Neural cell (in vitro differentiated cells): ENCODE measurements at regions not wholly inside any gene's neighbourhood (a gene's known extent, or its start where the extent isn't known, plus 50 kb on each side); places are given as distances from the start of the nearest gene placed in this dataset.

ENCODE experiments used
- H2AFZ ChIP-seq: fragments of 200-600, 300-800 bp; sonication (generic), shearing (Covaris generic); 2 replicates; pipeline ENCODE4 v1.6.0; 2014; ENCODE audit warnings: low read depth, mild to moderate bottlenecking, antibody characterized with exemption, low read length, moderate library complexity
- H3F3A ChIP-seq: fragments of 200-600 bp; shearing (Covaris generic); 2 replicates; pipeline ENCODE4 v1.6.1; 2016; ENCODE audit warnings: mild to moderate bottlenecking, moderate library complexity, mixed read lengths, antibody characterized with exemption, low read length; ENCODE audit not compliant: insufficient read depth, poor library complexity, severe bottlenecking
- H3K27ac ChIP-seq: fragments of 200-600, 300-800 bp; sonication (generic), shearing (Covaris generic); 2 replicates; pipeline ENCODE4 v1.5.1; 2014; ENCODE audit warnings: mild to moderate bottlenecking, low read length, moderate library complexity
- H3K27me3 ChIP-seq: fragments of 300-800, 200-600 bp; sonication (generic), shearing (Covaris generic); 2 replicates; pipeline ENCODE4 v1.6.0; 2014; ENCODE audit warnings: mild to moderate bottlenecking, low read depth, low read length, moderate library complexity; ENCODE audit not compliant: insufficient read depth
- H3K36me3 ChIP-seq: fragments of 300-800, 200-600 bp; sonication (generic), shearing (Covaris generic); 2 replicates; pipeline ENCODE4 v1.5.1; 2014; ENCODE audit warnings: mild to moderate bottlenecking, antibody characterized with exemption, low read length, moderate library complexity; ENCODE audit not compliant: insufficient read depth
- H3K4me2 ChIP-seq: fragments of 300-800, 200-600 bp; sonication (generic), shearing (Covaris generic); 2 replicates; pipeline ENCODE4 v1.6.0; 2014; ENCODE audit warnings: mild to moderate bottlenecking, low read length
- H3K4me3 ChIP-seq: fragments of 300-800, 200-600 bp; sonication (generic), shearing (Covaris generic); 2 replicates; pipeline ENCODE4 v1.5.1; 2014; ENCODE audit warnings: mild to moderate bottlenecking, low read length, moderate library complexity
- H3K79me2 ChIP-seq: fragments of 200-600 bp; shearing (Covaris generic); replicated peaks from 2 replicates; pipeline ENCODE4 v1.6.0; 2014; ENCODE audit warnings: mild to moderate bottlenecking, low read length, moderate library complexity; ENCODE audit not compliant: insufficient read depth
- H3K9ac ChIP-seq: fragments of 300-800, 200-600 bp; sonication (generic), shearing (Covaris generic); 2 replicates; pipeline ENCODE4 v1.6.1; 2016; ENCODE audit warnings: mild to moderate bottlenecking, low read length, mixed read lengths
- H3K9me2 ChIP-seq: fragments of 200-600 bp; shearing (Covaris generic); 2 replicates; pipeline ENCODE4 v1.6.1; 2016; ENCODE audit warnings: mild to moderate bottlenecking, low read length, mixed read lengths; ENCODE audit not compliant: insufficient read depth
- H3K9me3 ChIP-seq: fragments of 200-600, 300-800 bp; sonication (generic), shearing (Covaris generic); 2 replicates; pipeline ENCODE4 v1.6.1; 2016; ENCODE audit warnings: mild to moderate bottlenecking, mixed run types, low read length, moderate library complexity, mixed read lengths
- H4K20me1 ChIP-seq: fragments of 200-600 bp; shearing (Covaris generic); 2 replicates; pipeline ENCODE4 v1.6.1; 2016; ENCODE audit warnings: mild to moderate bottlenecking, mixed run types; ENCODE audit not compliant: insufficient read depth
- EP300 ChIP-seq: fragments of 450-650 bp; conservative IDR thresholded peaks from 2 replicates; pipeline ENCODE4 v1.6.1; 2014; ENCODE audit warnings: antibody characterized with exemption, mild to moderate bottlenecking, moderate library complexity; ENCODE audit not compliant: poor library complexity, severe bottlenecking
- EZH2 ChIP-seq: fragments of 200-600, 300-800 bp; shearing (Covaris generic), sonication (generic); IDR thresholded peaks from 2 replicates; pipeline ENCODE4 v1.6.1; 2014; ENCODE audit warnings: antibody characterized with exemption, low read length, borderline replicate concordance, mild to moderate bottlenecking; ENCODE audit not compliant: insufficient read depth, poor library complexity, severe bottlenecking
- MXI1 ChIP-seq: fragments of 450-650 bp; conservative IDR thresholded peaks from 2 replicates; pipeline ENCODE4 v1.6.1; 2014; ENCODE audit warnings: antibody characterized with exemption, mild to moderate bottlenecking; ENCODE audit not compliant: poor library complexity, severe bottlenecking
- POLR2AphosphoS5 ChIP-seq: IDR thresholded peaks from 2 replicates; pipeline ENCODE4 v1.6.1; 2012
- RAD21 ChIP-seq: fragments of 450-650 bp; conservative IDR thresholded peaks from 2 replicates; pipeline ENCODE4 v1.6.1; 2014; ENCODE audit warnings: antibody characterized with exemption, mild to moderate bottlenecking, moderate library complexity
- SMC3 ChIP-seq: fragments of 450-650 bp; conservative IDR thresholded peaks from 2 replicates; pipeline ENCODE4 v1.6.1; 2014; ENCODE audit warnings: antibody characterized with exemption, mild to moderate bottlenecking, moderate library complexity; ENCODE audit not compliant: poor library complexity
- TAF1 ChIP-seq: IDR thresholded peaks from 2 replicates; pipeline ENCODE4 v1.6.1; 2012; ENCODE audit warnings: low read depth
- TF ChIP-seq, protein P1 (sequence below): fragments of 450-650 bp; IDR thresholded peaks from 2 replicates; pipeline ENCODE4 v1.5.1; 2014; ENCODE audit warnings: antibody characterized with exemption, mild to moderate bottlenecking, moderate library complexity; ENCODE audit not compliant: poor library complexity, severe bottlenecking
- TF ChIP-seq, protein P2 (sequence below): IDR thresholded peaks from 2 replicates; pipeline ENCODE4 v1.6.1; 2012; ENCODE audit warnings: borderline replicate concordance

DNA sequence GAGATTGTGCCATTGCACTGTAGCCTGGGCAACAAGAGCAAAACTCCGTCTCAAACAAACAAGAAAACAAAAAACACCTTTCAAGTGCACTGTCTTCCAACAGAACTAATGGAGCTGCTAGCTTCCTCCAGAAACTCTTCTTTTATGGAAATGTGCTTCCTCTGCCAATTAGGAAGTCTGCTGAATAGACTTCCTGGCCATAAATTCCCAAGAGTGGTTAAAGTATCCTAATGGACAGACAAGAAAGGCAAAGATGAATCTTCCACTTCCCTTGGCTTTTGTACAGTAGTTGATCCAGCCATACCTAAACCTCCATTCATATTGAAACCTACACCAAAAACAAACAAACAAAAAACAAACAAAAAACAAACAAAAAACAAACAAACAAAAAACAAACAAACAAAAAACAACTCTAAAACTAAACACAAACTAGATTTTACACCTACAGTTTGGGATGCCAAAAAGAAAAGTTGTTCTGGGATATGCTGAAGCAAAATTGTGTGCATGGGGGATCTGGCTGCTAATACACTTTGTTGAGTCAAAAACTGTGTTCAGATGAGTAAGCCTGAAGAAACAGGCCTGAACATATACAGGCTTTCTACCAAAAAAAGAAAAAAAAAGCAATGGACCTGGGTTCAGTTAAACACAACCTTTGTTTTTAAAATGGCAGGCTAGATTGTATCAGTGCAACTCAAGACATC, 59.8 kb upstream of the CARMIL1 start:
- TF ChIP-seq SMC3, result no peak
- no peak for TF ChIP-seq MXI1
- TF ChIP-seq RAD21, result no peak
- TF ChIP-seq, protein P1, sequence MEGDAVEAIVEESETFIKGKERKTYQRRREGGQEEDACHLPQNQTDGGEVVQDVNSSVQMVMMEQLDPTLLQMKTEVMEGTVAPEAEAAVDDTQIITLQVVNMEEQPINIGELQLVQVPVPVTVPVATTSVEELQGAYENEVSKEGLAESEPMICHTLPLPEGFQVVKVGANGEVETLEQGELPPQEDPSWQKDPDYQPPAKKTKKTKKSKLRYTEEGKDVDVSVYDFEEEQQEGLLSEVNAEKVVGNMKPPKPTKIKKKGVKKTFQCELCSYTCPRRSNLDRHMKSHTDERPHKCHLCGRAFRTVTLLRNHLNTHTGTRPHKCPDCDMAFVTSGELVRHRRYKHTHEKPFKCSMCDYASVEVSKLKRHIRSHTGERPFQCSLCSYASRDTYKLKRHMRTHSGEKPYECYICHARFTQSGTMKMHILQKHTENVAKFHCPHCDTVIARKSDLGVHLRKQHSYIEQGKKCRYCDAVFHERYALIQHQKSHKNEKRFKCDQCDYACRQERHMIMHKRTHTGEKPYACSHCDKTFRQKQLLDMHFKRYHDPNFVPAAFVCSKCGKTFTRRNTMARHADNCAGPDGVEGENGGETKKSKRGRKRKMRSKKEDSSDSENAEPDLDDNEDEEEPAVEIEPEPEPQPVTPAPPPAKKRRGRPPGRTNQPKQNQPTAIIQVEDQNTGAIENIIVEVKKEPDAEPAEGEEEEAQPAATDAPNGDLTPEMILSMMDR, result no peak
- TF ChIP-seq EP300, result no peak
- no peak for TF ChIP-seq EZH2
- TF ChIP-seq, protein P2, sequence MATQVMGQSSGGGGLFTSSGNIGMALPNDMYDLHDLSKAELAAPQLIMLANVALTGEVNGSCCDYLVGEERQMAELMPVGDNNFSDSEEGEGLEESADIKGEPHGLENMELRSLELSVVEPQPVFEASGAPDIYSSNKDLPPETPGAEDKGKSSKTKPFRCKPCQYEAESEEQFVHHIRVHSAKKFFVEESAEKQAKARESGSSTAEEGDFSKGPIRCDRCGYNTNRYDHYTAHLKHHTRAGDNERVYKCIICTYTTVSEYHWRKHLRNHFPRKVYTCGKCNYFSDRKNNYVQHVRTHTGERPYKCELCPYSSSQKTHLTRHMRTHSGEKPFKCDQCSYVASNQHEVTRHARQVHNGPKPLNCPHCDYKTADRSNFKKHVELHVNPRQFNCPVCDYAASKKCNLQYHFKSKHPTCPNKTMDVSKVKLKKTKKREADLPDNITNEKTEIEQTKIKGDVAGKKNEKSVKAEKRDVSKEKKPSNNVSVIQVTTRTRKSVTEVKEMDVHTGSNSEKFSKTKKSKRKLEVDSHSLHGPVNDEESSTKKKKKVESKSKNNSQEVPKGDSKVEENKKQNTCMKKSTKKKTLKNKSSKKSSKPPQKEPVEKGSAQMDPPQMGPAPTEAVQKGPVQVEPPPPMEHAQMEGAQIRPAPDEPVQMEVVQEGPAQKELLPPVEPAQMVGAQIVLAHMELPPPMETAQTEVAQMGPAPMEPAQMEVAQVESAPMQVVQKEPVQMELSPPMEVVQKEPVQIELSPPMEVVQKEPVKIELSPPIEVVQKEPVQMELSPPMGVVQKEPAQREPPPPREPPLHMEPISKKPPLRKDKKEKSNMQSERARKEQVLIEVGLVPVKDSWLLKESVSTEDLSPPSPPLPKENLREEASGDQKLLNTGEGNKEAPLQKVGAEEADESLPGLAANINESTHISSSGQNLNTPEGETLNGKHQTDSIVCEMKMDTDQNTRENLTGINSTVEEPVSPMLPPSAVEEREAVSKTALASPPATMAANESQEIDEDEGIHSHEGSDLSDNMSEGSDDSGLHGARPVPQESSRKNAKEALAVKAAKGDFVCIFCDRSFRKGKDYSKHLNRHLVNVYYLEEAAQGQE, result no peak
- TF ChIP-seq POLR2AphosphoS5, result no peak
- TF ChIP-seq TAF1, result no peak
- H2AFZ ChIP-seq, result no peak overlapping the region
- H3K9ac ChIP-seq, result no peak overlapping the region
- H3F3A ChIP-seq, result no peaks in the 10 kb centered on the region
- H3K9me2 ChIP-seq, result no peaks in the 10 kb centered on the region
- H3K27ac ChIP-seq, result no peak overlapping the region
- H3K36me3 ChIP-seq, result no peaks in the 10 kb centered on the region
- no peaks in the 10 kb centered on the region for H3K79me2 ChIP-seq
- H3K27me3 ChIP-seq, result no peaks in the 10 kb centered on the region
- no peak overlapping the region for H3K4me2 ChIP-seq
- H4K20me1 ChIP-seq, result no peaks in the 10 kb centered on the region
- H3K4me3 ChIP-seq, result no peak overlapping the region
- H3K9me3 ChIP-seq, result no peaks in the 10 kb centered on the region

DNA sequence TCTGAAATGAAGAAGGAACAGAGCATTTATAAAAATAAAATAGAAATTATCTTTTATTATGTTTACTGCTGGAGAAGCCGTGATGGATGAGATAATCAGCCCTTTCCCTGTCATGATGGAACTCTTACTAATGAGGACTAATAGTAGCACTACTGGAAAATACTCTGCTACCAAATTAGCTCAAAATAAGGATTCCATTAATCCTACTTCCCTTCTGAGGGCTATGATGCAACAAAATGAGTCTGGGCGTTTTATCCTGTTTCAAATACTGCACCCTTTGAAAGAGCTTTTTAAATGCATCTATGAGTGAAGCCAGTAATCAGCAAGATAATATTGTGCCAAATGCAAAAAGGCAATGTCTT, 59.3 kb upstream of the CARMIL1 start:
- Histone ChIP-seq H3K9me2 (no peaks in the 10 kb centered on the region), H3K4me2 (no peak overlapping the region), H4K20me1 (no peaks in the 10 kb centered on the region), H3K27ac (no peak overlapping the region), H3K36me3 (no peaks in the 10 kb centered on the region), H3K4me3 (no peak overlapping the region), H3K27me3 (no peaks in the 10 kb centered on the region), H3K9me3 (no peaks in the 10 kb centered on the region), H3F3A (no peaks in the 10 kb centered on the region), H3K9ac (no peak overlapping the region), H3K79me2 (no peaks in the 10 kb centered on the region), H2AFZ (no peak overlapping the region)
- TF ChIP-seq SMC3 (no peak), EP300 (no peak), RAD21 (no peak), EZH2 (no peak), POLR2AphosphoS5 (no peak), MXI1 (no peak), TAF1 (no peak)
- TF ChIP-seq, protein P1, result no peak
- TF ChIP-seq, protein P2, result no peak
